ENCODE measurements at regions not wholly inside any gene's neighbourhood (a gene's known extent, or its start where the extent isn't known, plus 50 kb on each side); places are given as distances from the start of the nearest gene placed in this dataset.
"Not testable (repeated sequence)": the region's sequence is repeated elsewhere in the genome, so short reads cannot be mapped to it uniquely, and the experiment has no call there.

- DNase-seq (ENCODE audit: low read depth), result no peak
These were observed 50.3 kb upstream of the SNRK start for GRCh38 chr3:43236008-43236407.

DNA sequence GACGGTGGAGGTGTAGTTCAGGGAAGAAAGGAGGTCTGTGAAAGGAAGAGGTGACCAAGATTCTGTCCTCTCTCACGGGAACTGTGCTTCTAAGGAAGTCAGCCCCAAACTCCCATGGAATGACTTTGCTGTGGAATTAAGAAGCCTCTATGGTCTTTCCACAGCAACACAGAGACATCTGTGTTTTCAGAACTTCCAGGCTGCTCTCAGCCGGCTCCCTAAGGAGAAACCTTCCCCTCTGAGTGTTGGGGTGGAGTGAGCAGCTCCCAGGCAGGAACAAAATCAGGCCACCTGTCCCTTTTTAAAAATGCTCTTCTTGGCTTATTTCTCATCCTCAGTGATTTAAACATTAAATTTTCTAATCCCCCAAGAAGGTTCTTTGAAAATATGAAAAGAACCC, 53.3 kb upstream of the SNRK start:
- no peak for DNase-seq (ENCODE audit: low read depth)

- DNase-seq (ENCODE audit: low read depth), result peak; percentile 25
These were observed 54.9 kb upstream of the SNRK start for GRCh38 chr3:43231276-43232000.

DNA sequence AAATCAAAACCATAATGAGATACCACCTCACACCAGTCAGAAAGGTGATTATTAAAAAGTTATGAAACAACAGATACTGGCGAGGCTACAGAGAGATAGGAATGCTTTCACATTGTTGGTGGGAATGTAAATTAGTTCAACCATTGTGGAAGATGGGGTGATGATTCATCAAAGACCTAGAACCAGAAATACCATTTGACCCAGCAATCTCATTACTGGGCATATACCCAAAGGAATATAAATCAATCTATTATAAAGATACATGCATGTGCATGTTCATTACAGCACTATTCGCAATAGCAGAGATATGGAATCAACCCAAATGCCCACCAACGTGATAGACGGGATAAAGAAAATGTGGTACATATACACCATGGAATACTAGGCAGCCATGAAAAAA, 56.5 kb upstream of the SNRK start:
- DNase-seq (ENCODE audit: low read depth), result not testable (repeated sequence)

- DNase-seq (ENCODE audit: low read depth), result not testable (repeated sequence)
These were observed 58.7 kb upstream of the SNRK start for GRCh38 chr3:43227685-43228084.

- no peak for DNase-seq (ENCODE audit: low read depth)
These were observed 61.8 kb upstream of the SNRK start for GRCh38 chr3:43224405-43225073.

GRCh38 chr3:43223670-43224364, 62.5 kb upstream of the SNRK start:
- DNase-seq (ENCODE audit: low read depth), result peak; percentile 16

- DNase-seq (ENCODE audit: low read depth), result no peak
These were observed 63.8 kb upstream of the SNRK start for GRCh38 chr3:43222590-43222989.

GRCh38 chr3:43221076-43221475, 65.3 kb upstream of the SNRK start:
- DNase-seq (ENCODE audit: low read depth), result peak; percentile 17

DNA sequence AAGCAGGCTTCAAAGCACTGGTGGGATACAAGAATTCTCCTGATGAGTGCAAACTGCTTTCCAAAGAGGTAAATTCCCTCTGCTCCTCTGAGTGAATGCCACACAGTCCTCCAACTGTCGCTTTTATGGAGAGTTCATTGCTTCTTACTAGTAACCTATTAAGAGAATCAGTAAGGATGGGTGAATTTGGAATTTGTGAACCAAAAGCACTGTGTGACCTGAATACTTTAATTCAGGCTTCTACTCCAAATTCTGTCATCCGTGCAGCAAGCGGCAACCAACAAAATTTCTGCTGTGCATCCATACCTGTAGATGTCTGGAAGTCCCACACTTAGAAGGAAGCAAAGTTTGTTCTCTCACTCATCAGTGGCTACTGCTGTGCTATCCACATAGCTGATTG, 66.7 kb upstream of the SNRK start:
- DNase-seq (ENCODE audit: low read depth), result no peak

GRCh38 chr3:43218921-43219320, 67.4 kb upstream of the SNRK start:
- no peak for DNase-seq (ENCODE audit: low read depth)

GRCh38 chr3:43218156-43218555, 68.2 kb upstream of the SNRK start:
- DNase-seq (ENCODE audit: low read depth), result no peak

- DNase-seq (ENCODE audit: low read depth), result no peak
These were observed 68.7 kb upstream of the SNRK start for GRCh38 chr3:43217633-43218032.

- DNase-seq (ENCODE audit: low read depth), result no peak
These were observed 69.1 kb upstream of the SNRK start for GRCh38 chr3:43217206-43217605.

DNA sequence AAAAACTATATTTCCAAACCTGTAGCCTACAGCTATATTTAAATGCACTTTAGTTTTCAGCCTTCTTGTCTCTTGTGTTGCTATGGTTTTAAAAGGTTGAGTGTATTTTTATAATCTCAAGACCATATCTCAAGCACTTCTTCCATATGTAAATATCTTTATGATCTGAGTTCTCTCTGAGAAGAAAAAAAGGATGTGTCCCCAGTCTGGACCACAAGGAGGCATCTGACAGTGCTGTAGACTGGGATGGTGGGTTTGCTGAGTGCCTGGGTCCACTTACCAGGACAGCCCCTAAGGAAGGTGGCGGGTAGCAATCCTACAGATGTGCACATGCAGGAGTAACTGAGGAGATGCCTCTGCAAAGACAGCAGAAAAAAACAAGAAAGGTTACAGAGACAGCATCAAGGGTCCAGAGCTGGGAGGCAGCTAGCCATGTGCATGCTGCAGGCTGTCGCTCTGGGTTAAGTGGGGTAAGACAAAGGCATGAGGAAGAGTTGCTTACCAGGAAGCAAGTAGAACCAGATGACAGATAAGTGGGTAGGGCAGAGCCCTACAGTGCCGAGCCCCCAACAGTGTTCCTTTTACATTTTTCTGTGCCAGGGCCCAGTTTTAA, 70.6 kb upstream of the SNRK start:
- no peak for DNase-seq (ENCODE audit: low read depth)

DNA sequence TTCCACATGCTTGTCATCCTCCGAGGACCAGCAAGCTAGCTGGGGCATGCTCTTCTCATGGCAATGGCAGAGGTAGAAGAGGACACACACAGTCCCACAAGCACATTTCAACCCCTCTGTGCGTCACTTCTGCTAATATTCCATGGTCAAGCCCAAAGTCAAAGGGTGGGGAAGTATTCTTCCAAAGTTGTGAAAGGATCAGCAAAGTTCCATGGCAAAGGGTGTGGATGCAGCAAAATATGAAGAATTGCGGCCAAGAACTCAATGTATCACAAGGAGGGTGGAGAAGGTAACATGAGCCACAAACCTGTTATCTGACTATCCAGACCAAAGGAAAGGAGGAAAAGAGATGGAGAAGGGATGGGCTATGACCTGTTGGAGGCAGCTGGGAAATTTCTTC, 71.2 kb upstream of the SNRK start:
- no peak for DNase-seq (ENCODE audit: low read depth)

- DNase-seq (ENCODE audit: low read depth), result no peak
These were observed 71.7 kb upstream of the SNRK start for GRCh38 chr3:43214616-43215015.

- no peak for DNase-seq (ENCODE audit: low read depth)
These were observed 72.7 kb upstream of the SNRK start for GRCh38 chr3:43213631-43214030.

DNA sequence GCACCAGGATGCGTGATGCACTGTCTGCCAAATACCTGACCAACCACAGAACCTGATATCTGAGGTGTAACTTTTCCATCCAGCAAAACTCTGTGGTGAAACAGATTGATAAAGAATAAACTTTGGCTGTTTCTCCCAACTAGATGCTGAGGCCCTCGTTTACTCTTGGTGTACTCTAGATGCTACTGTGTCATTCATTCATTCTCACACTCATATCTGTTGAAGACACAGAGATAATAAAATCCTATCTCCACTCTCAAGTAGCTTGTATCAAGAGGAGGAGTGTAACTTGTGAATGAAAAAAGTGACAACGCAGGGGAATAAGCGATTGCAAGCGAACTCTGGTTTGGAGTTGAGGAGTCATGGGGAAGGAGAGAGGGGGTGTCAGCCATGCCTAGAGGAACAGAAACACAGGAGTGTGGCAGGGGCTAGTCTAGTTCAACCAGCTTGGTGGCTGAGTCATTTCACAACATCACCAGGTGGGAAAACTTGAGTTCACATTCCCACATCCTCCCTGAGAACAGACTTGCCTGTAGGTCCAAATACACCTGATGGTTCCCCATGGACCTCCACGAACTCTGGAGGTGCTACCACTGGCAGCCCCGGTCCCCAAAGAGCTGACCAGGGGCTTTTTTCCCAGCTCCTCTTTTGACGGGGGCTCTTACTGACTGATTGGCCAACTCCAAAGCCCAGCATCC, 73.3 kb upstream of the SNRK start:
- no peak for DNase-seq (ENCODE audit: low read depth)

- DNase-seq (ENCODE audit: low read depth), result no peak
These were observed 74.7 kb upstream of the SNRK start for GRCh38 chr3:43211681-43212080.

DNA sequence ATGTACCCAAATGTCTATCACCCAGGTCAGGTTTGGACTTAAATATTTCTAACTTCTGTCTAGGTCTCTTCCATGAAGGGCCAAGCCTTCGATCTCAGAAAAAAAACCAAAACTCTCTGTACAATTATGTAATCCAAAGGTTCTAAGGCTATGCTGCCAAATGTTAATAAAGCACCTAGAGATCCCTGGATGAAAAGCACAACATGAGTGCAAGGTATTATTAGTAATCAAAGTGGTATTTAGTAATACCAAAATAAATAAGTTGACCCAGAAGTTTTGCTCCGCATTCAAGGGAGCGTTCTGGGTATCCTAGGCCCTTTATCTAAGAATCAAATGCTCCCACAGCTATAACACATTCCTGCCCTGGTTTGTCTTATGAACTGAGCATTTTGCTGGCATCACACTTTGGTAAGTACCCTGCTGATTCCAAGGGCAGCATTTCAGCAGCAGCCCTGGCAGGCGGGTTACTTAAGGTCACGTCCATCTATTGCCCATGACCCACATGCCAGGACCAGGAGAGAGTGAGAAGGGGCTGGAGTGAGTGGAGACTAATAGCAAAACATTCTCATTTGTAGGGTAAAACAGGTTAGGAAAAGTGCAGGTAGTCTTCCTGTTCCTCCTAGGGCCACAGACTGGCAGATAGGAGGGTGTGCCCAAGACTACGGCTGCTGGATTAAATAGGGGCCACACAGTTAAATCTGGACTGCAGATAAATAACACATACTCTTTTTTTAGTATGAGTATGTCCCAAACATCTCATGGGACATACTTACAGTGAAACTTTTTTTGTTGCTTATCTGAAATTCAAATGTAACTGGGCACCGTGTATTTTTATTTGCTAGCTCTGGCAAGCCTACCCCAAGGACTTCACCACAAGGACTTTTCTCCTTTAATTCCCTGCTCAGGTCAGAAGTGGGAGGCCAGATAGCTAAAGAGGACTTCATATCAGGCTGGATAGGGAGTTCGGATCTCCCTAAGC, 76.0 kb upstream of the SNRK start:
- DNase-seq (ENCODE audit: low read depth), result no peak
